ENCODE measurements at regions not wholly inside any gene's neighbourhood (a gene's known extent, or its start where the extent isn't known, plus 50 kb on each side); places are given as distances from the start of the nearest gene placed in this dataset.

- peak; percentile 50 for DNase-seq (ENCODE audit: low read depth)
These were observed 616.5 kb upstream of the CITED2 start for GRCh38 chr6:139990856-139991465.

GRCh38 chr6:139990026-139990686 is 615.7 kb upstream of the CITED2 start:
- DNase-seq (ENCODE audit: low read depth): no peak

GRCh38 chr6:139988685-139989084 is 614.2 kb upstream of the CITED2 start:
- no peak for DNase-seq (ENCODE audit: low read depth)

GRCh38 chr6:139987091-139987490 is 612.6 kb upstream of the CITED2 start:
- no peak for DNase-seq (ENCODE audit: low read depth)

- DNase-seq (ENCODE audit: low read depth): no peak
These were observed 610.9 kb upstream of the CITED2 start for GRCh38 chr6:139985236-139985815.

- DNase-seq (ENCODE audit: low read depth): no peak
These were observed 609.9 kb upstream of the CITED2 start for GRCh38 chr6:139984317-139984716.

GRCh38 chr6:139983555-139984276 is 609.3 kb upstream of the CITED2 start:
- peak; percentile 85 for DNase-seq (ENCODE audit: low read depth)

- peak; percentile 98 for DNase-seq (ENCODE audit: low read depth)
These were observed 608.3 kb upstream of the CITED2 start for GRCh38 chr6:139982652-139983295.

- DNase-seq (ENCODE audit: low read depth): peak; percentile 83
These were observed 607.7 kb upstream of the CITED2 start for GRCh38 chr6:139982195-139982594.

GRCh38 chr6:139981768-139982181 is 607.3 kb upstream of the CITED2 start:
- peak; percentile 86 for DNase-seq (ENCODE audit: low read depth)

- DNase-seq (ENCODE audit: low read depth): no peak
These were observed 606.7 kb upstream of the CITED2 start for GRCh38 chr6:139981066-139981624.

- peak; percentile 79 for DNase-seq (ENCODE audit: low read depth)
These were observed 606.2 kb upstream of the CITED2 start for GRCh38 chr6:139980631-139981030.

- peak; percentile 68 for DNase-seq (ENCODE audit: low read depth)
These were observed 604.7 kb upstream of the CITED2 start for GRCh38 chr6:139979021-139979725.

- peak; percentile 94 for DNase-seq (ENCODE audit: low read depth)
These were observed 603.5 kb upstream of the CITED2 start for GRCh38 chr6:139977887-139978332.

GRCh38 chr6:139973669-139974344 is 599.4 kb upstream of the CITED2 start:
- peak; percentile 90 for DNase-seq (ENCODE audit: low read depth)

GRCh38 chr6:139972116-139972515 is 597.7 kb upstream of the CITED2 start:
- no peak for DNase-seq (ENCODE audit: low read depth)

GRCh38 chr6:139970591-139970991 is 596.1 kb upstream of the CITED2 start:
- DNase-seq (ENCODE audit: low read depth): no peak

- DNase-seq (ENCODE audit: low read depth): no peak
These were observed 593.0 kb upstream of the CITED2 start for GRCh38 chr6:139967497-139967896.

- peak; percentile 49 for DNase-seq (ENCODE audit: low read depth)
These were observed 590.9 kb upstream of the CITED2 start for GRCh38 chr6:139965393-139965792.

GRCh38 chr6:139964737-139965136 is 590.3 kb upstream of the CITED2 start:
- DNase-seq (ENCODE audit: low read depth): no peak

Measured in fibroblast of gingiva (primary cell).